HG03571 (cell line): ENCODE measurements at regions not wholly inside any gene's neighbourhood (a gene's known extent, or its start where the extent isn't known, plus 50 kb on each side); places are given as distances from the start of the nearest gene placed in this dataset.
"Not testable (repeated sequence)": the region's sequence is repeated elsewhere in the genome, so short reads cannot be mapped to it uniquely, and the experiment has no call there.

Experiments
- ATAC-seq: cut with Tn5 transposase; IDR thresholded peaks from one replicate; pipeline ENCODE4 v1.9.1; 2021; ENCODE audit not compliant: unreplicated experiment

DNA sequence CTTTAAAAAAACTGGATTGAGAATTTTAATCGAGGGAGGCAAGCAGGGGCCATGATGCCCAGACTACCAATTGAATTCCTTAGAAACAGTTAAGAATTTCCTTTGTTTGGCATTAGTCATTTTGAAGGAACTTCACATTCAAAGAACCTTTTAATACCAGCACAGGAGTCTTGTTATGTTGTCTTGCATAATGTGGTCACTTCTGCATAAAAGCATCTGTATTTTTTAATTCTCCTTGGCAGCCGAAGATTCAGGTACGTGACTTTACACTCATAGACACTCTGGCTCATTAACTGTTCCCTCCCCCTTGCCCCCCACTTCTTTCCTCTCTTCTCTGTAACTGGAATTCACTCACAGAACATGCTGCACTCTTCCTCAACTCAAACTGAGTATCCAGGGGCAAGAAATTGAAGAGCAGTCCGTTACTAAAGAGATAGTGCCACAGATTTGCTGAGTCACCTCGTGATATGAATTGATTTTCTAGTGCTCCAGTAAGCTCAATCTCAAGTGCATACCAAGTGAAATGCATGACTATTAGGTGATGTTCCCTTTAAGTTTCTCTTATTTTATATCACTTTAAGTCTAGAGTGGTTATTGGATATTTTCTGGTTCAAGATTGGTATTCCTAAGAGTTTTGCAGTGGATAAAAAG is 572.2 kb upstream of the SOX9 start:
- ATAC-seq, result no peak

DNA sequence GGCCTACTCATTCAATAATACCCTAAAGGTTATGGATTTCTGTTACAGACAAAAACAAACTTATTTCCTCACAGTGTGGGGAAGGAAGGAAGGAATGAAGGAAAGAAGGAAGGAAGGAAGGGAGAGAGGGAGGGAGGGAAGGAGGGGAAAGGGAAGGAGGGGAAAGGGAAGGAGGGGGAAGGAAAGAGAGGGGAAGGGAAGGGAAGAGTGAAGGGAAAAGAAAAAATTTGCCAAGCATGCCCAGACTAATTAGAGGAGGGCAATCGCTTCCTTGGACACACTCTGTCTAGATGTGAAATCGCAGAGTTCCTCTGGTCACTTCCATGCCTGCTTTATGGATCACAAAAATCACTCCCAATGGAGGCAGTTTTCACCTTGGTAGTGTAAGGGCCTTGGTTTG is 570.1 kb upstream of the SOX9 start:
- no peak for ATAC-seq

DNA sequence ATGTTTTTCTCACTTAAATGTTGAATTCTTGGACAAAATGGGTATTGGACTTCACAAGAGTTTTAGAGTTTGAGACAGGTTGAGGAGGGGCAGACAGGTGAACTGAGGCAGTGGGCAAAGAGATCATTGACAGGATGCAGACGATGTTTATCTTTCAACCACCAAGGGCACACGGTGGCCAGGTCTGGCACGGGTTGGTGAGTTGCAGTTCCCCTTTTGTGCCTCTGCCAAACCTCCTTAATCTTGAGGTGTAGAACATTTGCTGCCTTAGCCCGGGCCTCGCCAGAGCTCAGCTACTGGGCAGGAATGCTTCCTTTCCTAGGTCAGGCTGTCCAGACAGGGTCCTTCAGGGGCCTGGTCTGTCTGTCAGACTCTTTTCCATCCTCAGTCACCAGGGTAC is 567.4 kb upstream of the SOX9 start:
- no peak for ATAC-seq

DNA sequence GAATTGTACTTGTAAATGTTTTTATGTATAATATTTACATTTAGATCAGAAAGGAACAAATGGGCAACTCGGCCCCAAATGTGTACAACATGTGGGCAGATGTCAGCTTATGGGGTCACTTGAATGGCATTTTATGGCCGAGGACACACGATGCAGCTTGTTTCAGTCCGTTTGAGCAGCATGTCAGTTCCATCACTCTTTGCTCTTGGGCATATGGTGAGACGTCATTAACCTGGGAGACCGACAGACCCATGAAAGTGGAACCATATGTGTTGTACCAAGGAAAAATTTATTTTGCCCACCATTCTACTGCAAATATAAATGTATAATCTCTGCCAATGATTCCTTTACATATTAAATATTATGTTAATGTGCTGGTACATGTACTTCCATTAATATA is 561.9 kb upstream of the SOX9 start:
- ATAC-seq, result no peak

DNA sequence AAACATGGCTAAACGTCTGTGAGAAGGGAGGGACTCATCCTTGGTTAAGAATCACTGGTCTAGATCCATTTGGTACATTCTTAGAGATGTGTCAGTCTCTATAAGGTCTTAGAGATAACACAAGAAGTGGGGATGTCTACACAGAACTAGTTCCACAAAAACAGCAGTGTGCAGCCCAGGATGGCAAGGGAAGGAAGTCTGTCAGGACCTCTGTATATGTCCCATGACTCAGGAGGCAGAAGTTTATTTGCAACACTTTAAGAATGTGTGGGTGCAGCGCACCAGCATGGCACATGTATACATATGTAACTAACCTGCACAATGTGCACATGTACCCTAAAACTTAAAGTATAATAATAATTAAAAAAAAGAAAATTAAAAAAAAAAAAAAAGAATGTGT is 548.5 kb upstream of the SOX9 start:
- ATAC-seq, result no peak

DNA sequence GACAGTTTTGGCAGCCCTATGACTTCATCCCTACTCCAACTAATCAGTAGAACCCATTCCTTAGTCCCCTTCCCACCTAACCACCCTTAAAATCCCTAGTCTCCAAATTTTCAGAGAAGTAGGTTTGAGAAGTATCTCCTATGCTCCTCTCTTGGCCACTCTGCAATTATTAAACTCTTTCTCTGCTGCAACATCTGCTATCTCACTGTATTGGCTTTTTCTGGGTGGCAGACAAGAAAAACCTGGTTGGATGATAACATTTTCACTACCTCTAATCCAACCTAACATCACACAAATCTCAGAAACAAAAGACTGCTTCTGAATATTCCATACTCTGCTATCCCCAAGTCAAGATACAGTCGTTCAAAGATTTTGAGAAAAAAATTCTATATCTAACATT is 542.4 kb upstream of the SOX9 start:
- no peak for ATAC-seq

GRCh38 chr17:71580220-71580619 is 540.6 kb upstream of the SOX9 start:
- no peak for ATAC-seq

- no peak for ATAC-seq
Measured at GRCh38 chr17:71585540-71585939, 535.3 kb upstream of the SOX9 start.

- no peak for ATAC-seq
Measured at GRCh38 chr17:71592431-71592830, 528.4 kb upstream of the SOX9 start.

- ATAC-seq, result no peak
Measured at GRCh38 chr17:71593078-71593477, 527.7 kb upstream of the SOX9 start.

DNA sequence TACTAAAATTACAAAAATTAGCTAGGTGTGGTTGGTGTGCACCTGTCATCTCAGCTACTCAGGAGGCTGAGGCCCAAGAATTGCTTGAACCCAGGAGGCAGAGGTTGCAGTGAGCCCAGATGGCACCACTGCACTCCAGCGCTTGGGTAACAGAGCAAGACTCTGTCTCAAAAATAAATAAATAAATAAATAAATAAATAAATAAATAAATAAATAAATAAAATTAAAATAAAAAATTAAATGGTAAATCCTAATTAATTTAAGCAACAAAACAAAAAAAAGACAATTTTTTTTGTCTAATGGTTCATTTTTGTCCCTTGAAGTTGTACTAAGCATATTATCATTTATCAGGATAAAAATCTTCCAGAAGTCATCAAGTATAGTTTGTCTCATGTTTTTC is 521.2 kb upstream of the SOX9 start:
- not testable (repeated sequence) for ATAC-seq

DNA sequence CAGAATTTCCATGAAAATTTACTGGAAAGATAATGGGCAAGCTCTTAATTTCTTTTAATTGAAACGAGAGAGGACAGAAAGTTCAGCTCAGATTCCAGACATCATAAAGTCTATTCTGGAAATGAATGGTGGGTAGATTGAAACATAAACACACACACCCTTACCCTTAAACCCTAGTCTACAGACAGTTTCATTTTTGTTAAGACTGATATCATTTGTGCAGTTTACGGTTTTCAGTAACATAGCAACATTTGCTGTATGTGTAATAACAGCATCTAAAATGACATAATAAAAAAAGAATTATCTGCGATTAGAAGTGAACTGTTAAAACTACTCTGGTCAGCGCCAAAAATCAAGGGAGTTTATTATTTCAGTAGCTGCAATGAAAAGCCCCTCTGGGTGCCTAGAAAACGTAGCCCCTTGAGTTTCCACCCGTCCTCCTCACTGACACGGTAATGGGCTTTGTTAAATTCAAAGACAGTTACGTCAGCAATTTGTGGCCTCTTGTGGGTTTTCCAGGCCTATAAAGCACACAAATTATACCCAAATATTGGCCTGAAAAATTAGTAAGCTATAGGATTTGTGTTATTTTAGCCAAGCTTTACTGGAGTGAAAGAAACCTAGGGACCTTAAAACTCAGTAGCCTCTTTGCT is 520.6 kb upstream of the SOX9 start:
- no peak for ATAC-seq

- no peak for ATAC-seq
Measured at GRCh38 chr17:71601894-71602504, 518.8 kb upstream of the SOX9 start.

DNA sequence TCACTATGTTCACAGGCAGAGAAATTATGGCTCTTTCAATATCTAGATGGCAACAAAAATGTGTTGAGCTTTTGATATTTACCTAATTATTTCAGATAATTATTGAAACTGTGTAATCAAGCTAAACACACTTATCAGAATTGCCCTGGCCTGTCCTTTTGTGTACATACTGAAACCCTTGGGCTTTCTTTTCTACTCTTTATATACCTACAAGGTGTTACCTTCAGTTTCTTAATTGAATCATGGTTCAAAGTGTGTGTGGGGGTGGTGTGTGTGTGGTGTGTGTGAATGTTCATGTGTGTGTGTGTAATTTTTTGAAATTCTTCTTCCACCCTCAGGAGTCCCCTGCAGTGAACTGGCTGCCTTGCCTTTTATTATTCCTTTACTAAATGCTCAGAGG is 506.8 kb upstream of the SOX9 start:
- no peak for ATAC-seq

DNA sequence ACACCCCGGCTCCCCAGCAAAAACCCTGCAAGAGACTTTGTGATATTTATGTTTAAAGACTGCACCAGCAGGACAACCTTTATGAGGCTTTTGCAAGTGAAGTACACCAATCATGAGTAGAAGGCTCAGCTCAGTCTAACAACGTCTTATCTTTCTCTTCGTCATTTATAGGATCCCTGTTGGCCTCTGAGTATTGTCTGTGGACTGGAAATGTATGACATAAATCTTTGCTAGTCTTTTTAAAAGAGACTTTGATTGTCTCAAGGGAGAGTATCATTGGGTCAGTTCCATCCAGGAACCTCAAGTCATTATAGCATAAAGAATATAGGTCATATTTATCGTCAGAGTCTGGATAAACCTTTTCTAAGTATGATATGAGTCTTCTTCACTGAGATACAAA is 505.0 kb upstream of the SOX9 start:
- no peak for ATAC-seq

GRCh38 chr17:71617767-71618166 is 503.1 kb upstream of the SOX9 start:
- ATAC-seq, result not testable (repeated sequence)

DNA sequence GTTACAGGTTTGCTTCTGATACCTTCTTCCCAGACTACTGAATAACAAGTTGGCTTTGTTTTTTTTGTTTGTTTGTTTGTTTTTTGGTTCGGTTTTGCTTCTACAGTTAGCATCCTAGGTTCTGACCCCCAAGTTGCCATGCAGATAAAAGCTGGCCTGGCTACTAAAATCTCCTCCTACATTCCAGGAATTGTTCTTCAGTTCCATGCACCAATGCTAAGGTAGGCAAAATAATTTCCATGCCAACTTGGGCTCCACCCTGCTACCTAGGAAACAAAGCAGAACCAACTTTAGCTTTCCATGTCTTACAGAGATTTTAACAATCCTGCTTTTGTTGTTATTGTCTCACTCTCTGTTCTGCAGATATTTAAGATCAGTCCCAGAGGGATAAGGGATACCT is 495.5 kb upstream of the SOX9 start:
- ATAC-seq, result no peak

GRCh38 chr17:71628306-71628705 is 492.5 kb upstream of the SOX9 start:
- no peak for ATAC-seq

DNA sequence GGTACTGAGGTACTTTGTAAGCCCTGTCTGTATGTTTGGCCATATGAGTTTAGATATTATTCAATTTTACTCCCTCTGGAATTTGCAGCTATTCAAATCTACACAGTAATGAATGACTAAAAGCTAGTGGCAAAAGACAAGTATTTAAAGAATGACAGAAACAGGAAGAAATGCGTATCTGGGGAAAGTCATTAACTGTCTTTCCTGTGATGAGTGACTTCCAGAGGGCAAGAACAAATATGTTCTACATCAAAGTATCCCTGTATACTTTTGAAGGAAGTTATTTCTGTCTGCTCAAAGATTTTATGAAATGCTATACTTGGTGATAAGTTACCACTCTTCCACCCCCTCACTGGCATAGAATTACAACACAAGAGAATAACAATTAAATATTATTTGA is 489.3 kb upstream of the SOX9 start:
- ATAC-seq, result no peak

GRCh38 chr17:71632328-71632727 is 488.5 kb upstream of the SOX9 start:
- ATAC-seq, result no peak

DNA sequence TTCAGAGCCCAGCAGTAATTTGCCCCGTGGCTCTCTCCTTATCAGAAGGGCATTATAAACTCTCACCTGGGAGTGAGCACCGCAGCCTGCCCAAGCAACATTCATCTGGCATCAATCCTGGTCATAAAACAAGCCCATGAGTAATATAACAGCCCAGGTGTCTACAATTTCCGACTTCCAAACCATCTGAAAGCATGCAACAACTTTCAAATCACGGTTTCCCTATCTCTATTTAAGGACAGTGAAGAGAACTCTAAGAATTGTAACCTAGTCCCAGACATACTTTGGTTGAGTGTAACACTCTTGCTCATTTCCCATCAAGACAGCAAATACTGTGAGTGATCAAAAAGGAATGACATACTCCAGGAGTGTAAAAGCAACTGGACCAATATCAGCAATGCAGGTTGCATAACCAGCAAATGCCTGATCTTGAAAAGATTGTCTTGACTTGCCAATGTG is 487.4 kb upstream of the SOX9 start:
- no peak for ATAC-seq

DNA sequence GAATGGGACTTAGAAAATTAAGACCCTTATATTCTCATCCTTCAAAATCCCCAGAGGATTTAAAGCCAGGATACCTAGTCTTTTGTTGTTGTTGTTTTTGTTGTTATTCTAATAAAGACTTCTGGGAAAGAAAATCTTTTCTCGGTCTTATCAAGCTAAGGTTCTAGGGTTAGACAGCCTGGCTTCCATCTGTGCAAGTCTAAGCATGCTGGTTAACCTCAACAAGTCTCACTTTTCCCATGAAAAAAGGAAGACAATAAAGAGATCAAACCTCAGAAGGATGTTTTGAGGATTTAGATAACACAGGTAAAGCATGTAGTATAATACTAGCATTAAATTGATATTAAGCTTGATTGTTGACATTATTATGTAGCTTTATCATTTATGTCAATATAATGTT is 486.4 kb upstream of the SOX9 start:
- ATAC-seq, result no peak

GRCh38 chr17:71635187-71635586 is 485.6 kb upstream of the SOX9 start:
- no peak for ATAC-seq
